IMR-90 (cell line): ENCODE measurements at regions not wholly inside any gene's neighbourhood (a gene's known extent, or its start where the extent isn't known, plus 50 kb on each side); places are given as distances from the start of the nearest gene placed in this dataset.

Experiments used
- ATAC-seq: fragments of 200-7000 bp; cut with Tn5 transposase; 2 replicates; pipeline ENCODE4 v1.9.1; 2020; ENCODE audit warnings: low read depth, mild to moderate bottlenecking, moderate library complexity
- BruUV-seq: library from RNA; stranded (reverse); fragments of 400-500 nt; replicated peaks from 2 replicates; lab custom pipeline; 2021; lab: Mats Ljungman, UMichigan
- CTCF ChIA-PET: fragments of 300-600 bp; formaldehyde crosslinking; extraction: SDS; loops from one replicate; lab custom pipeline; 2021; ENCODE audit warnings: antibody characterized with exemption; lab: Yijun Ruan, JAX
- POLR2A ChIA-PET: fragments of 300-600 bp; sonication (Branson Sonifier 250); formaldehyde crosslinking; loops from one replicate; lab custom pipeline; 2022; ENCODE audit warnings: antibody characterized with exemption; ENCODE audit not compliant: unreplicated experiment; lab: Charles Lee
- DNase-seq: peaks from one replicate; pipeline ENCODE4 v3.0.0; 2013
- H2AFZ ChIP-seq: replicated peaks from 2 replicates; pipeline ENCODE3; 2013; ENCODE audit warnings: low read length, mild to moderate bottlenecking; ENCODE audit not compliant: poor library complexity
- H2AK5ac ChIP-seq: 2 replicates; pipeline ENCODE4 v1.6.1; 2013; ENCODE audit warnings: low read depth, low read length, inconsistent platforms
- H2AK9ac ChIP-seq: replicated peaks from 2 replicates; pipeline ENCODE3; 2013; ENCODE audit warnings: mild to moderate bottlenecking, low read depth, low read length, moderate library complexity; ENCODE audit not compliant: poor library complexity
- H2BK120ac ChIP-seq: 2 replicates; pipeline ENCODE4 v1.6.1; 2013; ENCODE audit warnings: low read depth, low read length, inconsistent platforms
- H2BK15ac ChIP-seq: 3 replicates; pipeline ENCODE4 v1.6.1; 2013; ENCODE audit warnings: low read depth, low read length, inconsistent platforms
- H2BK20ac ChIP-seq: 2 replicates; pipeline ENCODE4 v1.6.1; 2013; ENCODE audit warnings: low read depth, mild to moderate bottlenecking, inconsistent platforms, low read length, moderate library complexity
- H2BK5ac ChIP-seq: 2 replicates; pipeline ENCODE4 v1.6.1; 2013; ENCODE audit warnings: mild to moderate bottlenecking, low read depth, low read length, inconsistent platforms; ENCODE audit not compliant: poor library complexity, severe bottlenecking
- H3K14ac ChIP-seq: replicated peaks from 2 replicates; pipeline ENCODE4 v1.6.1; 2013; ENCODE audit warnings: low read depth, low read length, inconsistent platforms
- H3K18ac ChIP-seq: 2 replicates; pipeline ENCODE4 v1.6.1; 2013; ENCODE audit warnings: low read depth, low read length, control low read depth
- H3K23ac ChIP-seq: 2 replicates; pipeline ENCODE4 v1.6.1; 2013; ENCODE audit warnings: low read depth, low read length, inconsistent platforms
- H3K27ac ChIP-seq: 2 replicates; pipeline ENCODE4 v1.5.1; 2013; ENCODE audit warnings: mild to moderate bottlenecking, control low read depth, low read length; ENCODE audit not compliant: insufficient read depth
- H3K27me3 ChIP-seq: 2 replicates; pipeline ENCODE4 v1.6.1; 2013; ENCODE audit warnings: low read length; ENCODE audit not compliant: control insufficient read depth, insufficient read depth
- H3K36me3 ChIP-seq: 2 replicates; pipeline ENCODE4 v1.6.1; 2013; ENCODE audit warnings: low read length, mixed read lengths; ENCODE audit not compliant: control insufficient read depth, insufficient read depth
- H3K4ac ChIP-seq: 2 replicates; pipeline ENCODE4 v1.6.1; 2013; ENCODE audit warnings: low read depth, low read length, inconsistent platforms
- H3K4me1 ChIP-seq: 2 replicates; pipeline ENCODE4 v1.6.1; 2013; ENCODE audit warnings: low read length, mixed read lengths; ENCODE audit not compliant: control insufficient read depth, insufficient read depth
- H3K4me2 ChIP-seq: 2 replicates; pipeline ENCODE4 v1.6.1; 2013; ENCODE audit warnings: low read depth, mild to moderate bottlenecking, control low read depth, low read length, moderate library complexity
- H3K4me3 ChIP-seq: 2 replicates; pipeline ENCODE4 v1.5.1; 2013; ENCODE audit warnings: low read depth, mild to moderate bottlenecking, control low read depth, low read length, moderate library complexity; ENCODE audit not compliant: insufficient read depth
- H3K56ac ChIP-seq: 2 replicates; pipeline ENCODE4 v1.6.1; 2013; ENCODE audit warnings: low read length, inconsistent platforms; ENCODE audit not compliant: insufficient read depth; ENCODE audit errors: extremely low read depth
- H3K79me1 ChIP-seq, 2 experiments: 2 replicates each; pipeline ENCODE4 v1.6.1; 2013; ENCODE audit warnings: low read length in 2 of 2, inconsistent platforms in 1 of 2, low read depth in 1 of 2
- H3K9ac ChIP-seq: 2 replicates; pipeline ENCODE4 v1.6.1; 2013; ENCODE audit warnings: low read depth, low read length, control low read depth
- H3K9me1 ChIP-seq: 2 replicates; pipeline ENCODE4 v1.6.1; 2013; ENCODE audit warnings: low read length, inconsistent platforms; ENCODE audit not compliant: insufficient read depth
- H3K9me3 ChIP-seq: 2 replicates; pipeline ENCODE4 v1.6.1; 2013; ENCODE audit warnings: low read length; ENCODE audit not compliant: control insufficient read depth, insufficient read depth
- H4K20me1 ChIP-seq: 2 replicates; pipeline ENCODE4 v1.6.1; 2013; ENCODE audit warnings: low read length, inconsistent platforms; ENCODE audit not compliant: insufficient read depth
- H4K5ac ChIP-seq: 2 replicates; pipeline ENCODE4 v1.6.1; 2013; ENCODE audit warnings: mild to moderate bottlenecking, low read depth, low read length, control low read depth
- H4K8ac ChIP-seq, 2 experiments: 2 replicates each; pipeline ENCODE4 v1.6.1; 2013; ENCODE audit warnings: low read depth in 2 of 2, low read length in 2 of 2, control low read depth in 1 of 2, inconsistent platforms in 1 of 2
- H4K91ac ChIP-seq: 2 replicates; pipeline ENCODE4 v1.6.1; 2013; ENCODE audit warnings: low read depth, low read length, inconsistent platforms; ENCODE audit not compliant: insufficient read depth
- whole genome bisulfite sequencing, 2 experiments: methylation state at CpG; one replicate each; pipeline versions ENCODE4 v1.1.5 to v1.1.7; 2013; ENCODE audit warnings: missing lambda C conversion rate in 2 of 2; ENCODE audit not compliant: insufficient read length in 1 of 2; ENCODE audit errors: extremely low coverage in 2 of 2; 5-methylcytosine and 5-hydroxymethylcytosine counted together
- dilution Hi-C: fragments of 300-500 bp; cut with HindIII; formaldehyde crosslinking; loops from one replicate; pipeline ENCODE4 v1.14.3; 2018; ENCODE audit warnings: low sequenced_read_pairs; ENCODE audit not compliant: unreplicated experiment
- in situ Hi-C: fragments of 300-500 bp; cut with MboI; formaldehyde crosslinking; loops from 3 replicates; pipeline ENCODE4 v1.14.3; 2019; ENCODE audit warnings: low sequenced_read_pairs, inconsistent platforms, mixed read lengths
- intact Hi-C: fragments of 100-400 bp; cut with micrococcal nuclease; formaldehyde crosslinking; loops from 2 replicates; pipeline ENCODE4 v1.10.0; 2022
- TF ChIP-seq, protein P1 (sequence below): fragments of 150-350 bp; IDR thresholded peaks from 2 replicates; pipeline ENCODE4 v1.6.1; 2016; ENCODE audit warnings: low read depth, mild to moderate bottlenecking, low read length, moderate library complexity, borderline replicate concordance

DNA sequence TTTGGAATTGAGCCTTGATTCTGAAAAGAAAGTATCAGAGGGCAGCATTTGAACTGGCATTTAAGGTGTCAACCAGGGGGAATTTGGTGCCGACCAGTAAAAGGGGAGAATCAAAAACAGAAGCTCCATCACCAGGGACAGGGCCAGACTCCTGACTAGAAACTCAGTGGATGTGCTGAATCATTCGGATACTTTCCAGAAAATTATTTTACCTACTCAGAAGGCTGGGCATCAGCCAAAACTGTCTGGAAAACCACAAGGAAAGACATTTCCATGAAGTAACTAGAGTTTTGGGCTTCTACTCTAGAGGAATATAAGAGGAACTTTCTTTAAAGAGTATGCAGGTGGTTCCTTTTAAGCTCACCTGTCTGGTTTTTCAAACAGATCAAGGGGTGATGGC is 756.6 kb downstream of the RNF144A start:
- no peaks in the 10 kb centered on the region for H3K79me1 ChIP-seq
- H2AK5ac ChIP-seq: no peak overlapping the region
- ChIA-PET POLR2A (no interaction called here), CTCF (no interaction called here)
- 17% methylated on average over 1 of the region's 2 CpGs; no CpG with 5 or more reads in 1 of the 2 experiments for WGBS, 2 experiments
- H2AK9ac ChIP-seq: no peak overlapping the region
- no peak overlapping the region for H3K4me2 ChIP-seq
- H3K18ac ChIP-seq: no peak overlapping the region
- H3K4me1 ChIP-seq: no peaks in the 10 kb centered on the region
- BruUV-seq: no TSS peak
- H4K5ac ChIP-seq: no peak overlapping the region
- no peaks in the 10 kb centered on the region for H3K9me1 ChIP-seq
- H3K56ac ChIP-seq: no peak overlapping the region
- no peaks in the 10 kb centered on the region for H3K27me3 ChIP-seq
- no peaks in the 10 kb centered on the region for H3K9me3 ChIP-seq
- H3K36me3 ChIP-seq: no peaks in the 10 kb centered on the region
- H3K9ac ChIP-seq: no peak overlapping the region
- H4K91ac ChIP-seq: no peak overlapping the region
- ATAC-seq: no peak
- no peak overlapping the region for H2AFZ ChIP-seq
- H4K20me1 ChIP-seq: no peaks in the 10 kb centered on the region
- H3K23ac ChIP-seq: no peak overlapping the region
- no peak overlapping the region for H3K4me3 ChIP-seq
- no peak overlapping the region for H2BK15ac ChIP-seq
- TF ChIP-seq, protein P1, sequence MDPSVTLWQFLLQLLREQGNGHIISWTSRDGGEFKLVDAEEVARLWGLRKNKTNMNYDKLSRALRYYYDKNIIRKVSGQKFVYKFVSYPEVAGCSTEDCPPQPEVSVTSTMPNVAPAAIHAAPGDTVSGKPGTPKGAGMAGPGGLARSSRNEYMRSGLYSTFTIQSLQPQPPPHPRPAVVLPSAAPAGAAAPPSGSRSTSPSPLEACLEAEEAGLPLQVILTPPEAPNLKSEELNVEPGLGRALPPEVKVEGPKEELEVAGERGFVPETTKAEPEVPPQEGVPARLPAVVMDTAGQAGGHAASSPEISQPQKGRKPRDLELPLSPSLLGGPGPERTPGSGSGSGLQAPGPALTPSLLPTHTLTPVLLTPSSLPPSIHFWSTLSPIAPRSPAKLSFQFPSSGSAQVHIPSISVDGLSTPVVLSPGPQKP: no peak
- in situ Hi-C loops (no loop called here), dilution Hi-C loops (no loop called here), intact Hi-C loops (no loop called here)
- H2BK20ac ChIP-seq: no peak overlapping the region
- no peak overlapping the region for H4K8ac ChIP-seq
- DNase-seq: no peak
- no peak overlapping the region for H2BK5ac ChIP-seq
- H3K14ac ChIP-seq: no peak overlapping the region
- H3K4ac ChIP-seq: no peak overlapping the region
- H2BK120ac ChIP-seq: no peak overlapping the region
- H3K27ac ChIP-seq: no peak overlapping the region
